ENCODE measurements at regions not wholly inside any gene's neighbourhood (a gene's known extent, or its start where the extent isn't known, plus 50 kb on each side); places are given as distances from the start of the nearest gene placed in this dataset.

- no peak for TF ChIP-seq POLR2A (IDR thresholded peaks at IDR 0.05; ENCODE audit: low read length)
- TF ChIP-seq GATA1 (IDR thresholded peaks at IDR 0.05; ENCODE audit: low read depth, low read length): no peak
These were observed 95.0 kb downstream of the MACIR start for GRCh38 chr5:103353581-103353980.
